ENCODE measurements at regions not wholly inside any gene's neighbourhood (a gene's known extent, or its start where the extent isn't known, plus 50 kb on each side); places are given as distances from the start of the nearest gene placed in this dataset.

- Histone ChIP-seq H3K27me3 (no peaks in the 10 kb centered on the region), H3K9me3 (peaks cover 0 to 8% (median 0%) of the 10 kb centered on the region in 11 donors), H3K27ac (no peak overlapping the region), H3K4me1 (no peaks in the 10 kb centered on the region), H3K4me3 (no peak overlapping the region), H3K36me3 (no peaks in the 10 kb centered on the region)
- TF ChIP-seq CTCF (IDR thresholded peaks at IDR 0.05), result no peak
- DNase-seq (no peak), ATAC-seq (no peak)
- 68 to 70% methylated on average over 6 of the region's 6 CpGs for WGBS, 2 donors
- intact Hi-C loops (cut with DNase I), result loop anchor here in 6 of 10 donors (10.0 kb wide), 5 partner anchors 64 to 386 kb away; no protein-coding TSS in a partner anchor
Measured at GRCh38 chr20:22100686-22101085, 395.2 kb downstream of the PAX1 start.

- H3K27ac ChIP-seq, result no peak overlapping the region
Measured at GRCh38 chr20:22099348-22099747, 393.9 kb downstream of the PAX1 start.

GRCh38 chr20:22098511-22098910, 393.0 kb downstream of the PAX1 start:
- WGBS, 2 donors, result 58 to 79% methylated on average over 2 of the region's 2 CpGs
- no peak overlapping the region for H3K4me3 ChIP-seq
- H3K27me3 ChIP-seq, result no peaks in the 10 kb centered on the region
- ATAC-seq (no peak), DNase-seq (no peak)
- TF ChIP-seq CTCF (IDR thresholded peaks at IDR 0.05), result no peak
- intact Hi-C loops (cut with DNase I), result no loop called here
- no peaks in the 10 kb centered on the region for H3K4me1 ChIP-seq
- no peaks in the 10 kb centered on the region for H3K36me3 ChIP-seq
- H3K27ac ChIP-seq, result no peak overlapping the region
- H3K9me3 ChIP-seq, result peaks cover 0 to 25% (median under 1%) of the 10 kb centered on the region in 11 donors

More at GRCh38 chr20:22099348-22099747, 393.9 kb downstream of the PAX1 start:
- Histone ChIP-seq H3K27me3 (no peaks in the 10 kb centered on the region), H3K36me3 (no peaks in the 10 kb centered on the region), H3K9me3 (peaks cover 0 to 20% (median 0%) of the 10 kb centered on the region in 11 donors), H3K4me1 (no peaks in the 10 kb centered on the region), H3K4me3 (no peak overlapping the region)
- TF ChIP-seq CTCF (IDR thresholded peaks at IDR 0.05), result no peak
- no peak for DNase-seq
- ATAC-seq, result no peak
- intact Hi-C loops (cut with DNase I), result no loop called here
- 79 to 81% methylated on average over 3 of the region's 3 CpGs for WGBS, 2 donors

GRCh38 chr20:22093122-22093521, 387.7 kb downstream of the PAX1 start:
- ATAC-seq (no peak), DNase-seq (no peak)
- no peak overlapping the region for H3K27ac ChIP-seq
- intact Hi-C loops (cut with DNase I), result no loop called here
- no peak overlapping the region for H3K4me3 ChIP-seq
- H3K27me3 ChIP-seq, result no peaks in the 10 kb centered on the region
- no peaks in the 10 kb centered on the region for H3K36me3 ChIP-seq
- H3K9me3 ChIP-seq, result peaks cover 0 to 70% (median 30%) of the 10 kb centered on the region in 11 donors
- no peaks in the 10 kb centered on the region for H3K4me1 ChIP-seq
- TF ChIP-seq CTCF (IDR thresholded peaks at IDR 0.05), result no peak
- WGBS, 2 donors, result 41 to 44% methylated on average over 1 of the region's 1 CpG
